Tibial artery (tissue), 4 donors: ENCODE measurements at regions not wholly inside any gene's neighbourhood (a gene's known extent, or its start where the extent isn't known, plus 50 kb on each side); places are given as distances from the start of the nearest gene placed in this dataset.

Source experiments
- DNase-seq, 2 donors: peaks; one replicate each; pipeline ENCODE4 v3.0.0-alpha.2; 2019
- H3K27ac ChIP-seq, 2 donors: fragments of 200-600 bp; sonication (generic) in 1 of 2; 1 replicate in 1 of 2; 2 replicates in 1 of 2; pipeline ENCODE4 v1.5.1; 2018 to 2019; ENCODE audit warnings: mild to moderate bottlenecking in 1 of 2
- H3K27me3 ChIP-seq, 2 donors: fragments of 200-600 bp; sonication (generic) in 1 of 2; one replicate each; pipeline versions ENCODE4 v1.5.1 to v1.6.0; 2016 to 2019
- H3K36me3 ChIP-seq, 3 donors: fragments of 200-600 bp; sonication (generic) in 2 of 3; one replicate each; pipeline ENCODE4 v1.5.1; 2016 to 2019; ENCODE audit warnings: mild to moderate bottlenecking in 2 of 3
- H3K4me1 ChIP-seq, 4 donors: fragments of 200-600 bp; sonication (generic) in 2 of 4; 1 replicate in 3 of 4; 2 replicates in 1 of 4; pipeline ENCODE4 v1.5.1; 2016 to 2019
- H3K4me3 ChIP-seq, 2 donors: fragments of 200-600 bp; sonication (generic) in 1 of 2; 1 replicate in 1 of 2; 2 replicates in 1 of 2; pipeline ENCODE4 v1.5.1; 2018 to 2019; ENCODE audit warnings: mild to moderate bottlenecking in 2 of 2
- H3K9me3 ChIP-seq, 3 donors: fragments of 200-600 bp; sonication (generic) in 1 of 3; one replicate each; pipeline ENCODE4 v1.5.1; 2016 to 2019
- CTCF ChIP-seq, 2 experiments: fragments of 200-600 bp in 1 of 2; fragments of 450-650 bp in 1 of 2; IDR thresholded peaks; one replicate each; pipeline ENCODE4 v1.5.1; 2017 to 2019; ENCODE audit warnings: antibody characterized with exemption in 2 of 2, mild to moderate bottlenecking in 1 of 2, moderate library complexity in 1 of 2
- intact Hi-C: fragments of 100-400 bp; cut with DNase I; formaldehyde crosslinking; loops from one replicate; pipeline ENCODE4 v1.15.0; 2023; ENCODE audit warnings: low total_unique reads

GRCh38 chr3:103056542-103056941 is 621.7 kb downstream of the ZPLD1 start:
- H3K4me1 ChIP-seq: no peaks in the 10 kb centered on the region
- DNase-seq: no peak
- H3K9me3 ChIP-seq: no peaks in the 10 kb centered on the region
- no peak overlapping the region for H3K27ac ChIP-seq
- no peaks in the 10 kb centered on the region for H3K27me3 ChIP-seq
- no peaks in the 10 kb centered on the region for H3K36me3 ChIP-seq
- intact Hi-C loops: no loop called here
- no peak overlapping the region for H3K4me3 ChIP-seq
- no peak for TF ChIP-seq CTCF (IDR thresholded peaks at IDR 0.05)

GRCh38 chr3:103057003-103057402 is 622.2 kb downstream of the ZPLD1 start:
- Histone ChIP-seq H3K36me3 (no peaks in the 10 kb centered on the region), H3K4me1 (no peaks in the 10 kb centered on the region), H3K27me3 (no peaks in the 10 kb centered on the region), H3K27ac (no peak overlapping the region), H3K4me3 (no peak overlapping the region), H3K9me3 (no peaks in the 10 kb centered on the region)
- intact Hi-C loops: no loop called here
- DNase-seq: no peak
- TF ChIP-seq CTCF (IDR thresholded peaks at IDR 0.05): no peak

- no peaks in the 10 kb centered on the region for H3K27me3 ChIP-seq
- DNase-seq: no peak
- H3K4me3 ChIP-seq: no peak overlapping the region
- no peaks in the 10 kb centered on the region for H3K36me3 ChIP-seq
- H3K27ac ChIP-seq: no peak overlapping the region
- intact Hi-C loops: no loop called here
- TF ChIP-seq CTCF (IDR thresholded peaks at IDR 0.05): no peak
- no peaks in the 10 kb centered on the region for H3K4me1 ChIP-seq
- H3K9me3 ChIP-seq: no peaks in the 10 kb centered on the region
Measured at GRCh38 chr3:103057487-103057886, 622.7 kb downstream of the ZPLD1 start.

GRCh38 chr3:103059432-103059831 is 624.6 kb downstream of the ZPLD1 start:
- no peak for TF ChIP-seq CTCF (IDR thresholded peaks at IDR 0.05)
- intact Hi-C loops: no loop called here
- H3K4me3 ChIP-seq: no peak overlapping the region
- H3K9me3 ChIP-seq: no peaks in the 10 kb centered on the region
- DNase-seq: no peak
- H3K4me1 ChIP-seq: no peaks in the 10 kb centered on the region
- no peak overlapping the region for H3K27ac ChIP-seq
- no peaks in the 10 kb centered on the region for H3K36me3 ChIP-seq
- H3K27me3 ChIP-seq: no peaks in the 10 kb centered on the region

- no peaks in the 10 kb centered on the region for H3K9me3 ChIP-seq
- H3K27ac ChIP-seq: no peak overlapping the region
- DNase-seq: no peak
- no peak overlapping the region for H3K4me3 ChIP-seq
- intact Hi-C loops: no loop called here
- no peaks in the 10 kb centered on the region for H3K4me1 ChIP-seq
- no peaks in the 10 kb centered on the region for H3K36me3 ChIP-seq
- no peaks in the 10 kb centered on the region for H3K27me3 ChIP-seq
- no peak for TF ChIP-seq CTCF (IDR thresholded peaks at IDR 0.05)
Measured at GRCh38 chr3:103060242-103060641, 625.4 kb downstream of the ZPLD1 start.

GRCh38 chr3:103067963-103068362 is 633.1 kb downstream of the ZPLD1 start:
- Histone ChIP-seq H3K9me3 (no peaks in the 10 kb centered on the region), H3K4me1 (no peaks in the 10 kb centered on the region), H3K27me3 (no peaks in the 10 kb centered on the region), H3K27ac (no peak overlapping the region), H3K36me3 (no peaks in the 10 kb centered on the region), H3K4me3 (no peak overlapping the region)
- intact Hi-C loops: no loop called here
- TF ChIP-seq CTCF (IDR thresholded peaks at IDR 0.05): no peak
- DNase-seq: no peak
